ENCODE measurements at regions not wholly inside any gene's neighbourhood (a gene's known extent, or its start where the extent isn't known, plus 50 kb on each side); places are given as distances from the start of the nearest gene placed in this dataset.

DNA sequence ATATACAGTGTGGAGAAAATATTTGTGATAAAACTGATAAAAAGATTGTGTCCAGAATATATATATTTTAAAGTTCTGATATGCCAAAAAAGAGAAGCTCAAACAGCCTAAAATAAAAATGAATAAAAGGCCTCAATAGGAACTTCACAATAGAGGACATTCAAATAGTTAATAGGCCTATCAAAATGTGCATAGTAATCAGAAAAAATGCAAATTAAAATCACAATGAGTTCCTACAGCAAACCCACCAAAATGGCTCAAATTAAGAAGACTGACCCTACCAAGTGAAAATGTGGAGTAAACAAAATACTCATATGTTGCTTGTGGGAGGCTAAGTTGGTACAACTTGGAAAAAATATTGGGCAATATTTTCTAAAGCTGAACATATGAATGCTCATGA, 57.6 kb upstream of the COG2 start:
- no peak for DNase-seq
- no peaks in the 10 kb centered on the region for H3K79me2 ChIP-seq (ENCODE audit: insufficient read depth, low read length)
- H3K4me1 ChIP-seq (ENCODE audit: control insufficient read depth in 1 of 2, insufficient read depth in 2 of 2, low read length in 2 of 2), result no peaks in the 10 kb centered on the region
- H3K4me2 ChIP-seq (replicated peaks; ENCODE audit: extremely low read depth, low read length, poor library complexity, severe bottlenecking), result no peak overlapping the region
- no peaks in the 10 kb centered on the region for H3K36me3 ChIP-seq (replicated peaks in 1 of 2; ENCODE audit: control insufficient read depth in 1 of 2, insufficient read depth in 2 of 2, low read length in 2 of 2)
- TF ChIP-seq, protein P1, sequence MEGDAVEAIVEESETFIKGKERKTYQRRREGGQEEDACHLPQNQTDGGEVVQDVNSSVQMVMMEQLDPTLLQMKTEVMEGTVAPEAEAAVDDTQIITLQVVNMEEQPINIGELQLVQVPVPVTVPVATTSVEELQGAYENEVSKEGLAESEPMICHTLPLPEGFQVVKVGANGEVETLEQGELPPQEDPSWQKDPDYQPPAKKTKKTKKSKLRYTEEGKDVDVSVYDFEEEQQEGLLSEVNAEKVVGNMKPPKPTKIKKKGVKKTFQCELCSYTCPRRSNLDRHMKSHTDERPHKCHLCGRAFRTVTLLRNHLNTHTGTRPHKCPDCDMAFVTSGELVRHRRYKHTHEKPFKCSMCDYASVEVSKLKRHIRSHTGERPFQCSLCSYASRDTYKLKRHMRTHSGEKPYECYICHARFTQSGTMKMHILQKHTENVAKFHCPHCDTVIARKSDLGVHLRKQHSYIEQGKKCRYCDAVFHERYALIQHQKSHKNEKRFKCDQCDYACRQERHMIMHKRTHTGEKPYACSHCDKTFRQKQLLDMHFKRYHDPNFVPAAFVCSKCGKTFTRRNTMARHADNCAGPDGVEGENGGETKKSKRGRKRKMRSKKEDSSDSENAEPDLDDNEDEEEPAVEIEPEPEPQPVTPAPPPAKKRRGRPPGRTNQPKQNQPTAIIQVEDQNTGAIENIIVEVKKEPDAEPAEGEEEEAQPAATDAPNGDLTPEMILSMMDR (IDR thresholded peaks at IDR 0.05), result no peak
- peaks cover 3 to 13% (median 7%) of the 10 kb centered on the region in 7 donors for H3K9me3 Mint-ChIP-seq
- H3K36me3 Mint-ChIP-seq, result no peaks in the 10 kb centered on the region
- no peaks in the 10 kb centered on the region for H4K20me1 ChIP-seq (ENCODE audit: insufficient read depth, low read length)
- intact Hi-C loops (cut with micrococcal nuclease), result no loop called here
- H3K4me3 Mint-ChIP-seq, result no peak overlapping the region
- H3K27me3 ChIP-seq (ENCODE audit: control insufficient read depth in 2 of 2, insufficient read depth in 2 of 2, low read length in 2 of 2), result peaks cover 0 to 3% of the 10 kb centered on the region in 2 donors
- H3K27ac Mint-ChIP-seq, result no peak overlapping the region
- peaks cover 6 to 16% (median 10%) of the 10 kb centered on the region in 3 donors for H3K27me3 Mint-ChIP-seq (ENCODE audit: low read depth in 3 of 3)
- no peak overlapping the region for H3K9ac ChIP-seq (ENCODE audit: insufficient read depth, low read length, poor library complexity, severe bottlenecking)
- H3K27ac ChIP-seq (ENCODE audit: low read depth in 1 of 2, low read length in 2 of 2), result no peak overlapping the region
- no peak overlapping the region for H3K4me3 ChIP-seq (replicated peaks in 1 of 3; ENCODE audit: low read depth in 2 of 3, low read length in 3 of 3)
- peaks cover 2% of the 10 kb centered on the region for H3K4me1 Mint-ChIP-seq
- peaks cover 0 to 5% of the 10 kb centered on the region in 2 donors for H3K9me3 ChIP-seq (replicated peaks in 1 of 2; ENCODE audit: control insufficient read depth in 1 of 2, insufficient read depth in 1 of 2, low read length in 2 of 2)
- H2AFZ ChIP-seq (ENCODE audit: insufficient read depth, low read depth, low read length, poor library complexity, severe bottlenecking), result no peak overlapping the region

DNA sequence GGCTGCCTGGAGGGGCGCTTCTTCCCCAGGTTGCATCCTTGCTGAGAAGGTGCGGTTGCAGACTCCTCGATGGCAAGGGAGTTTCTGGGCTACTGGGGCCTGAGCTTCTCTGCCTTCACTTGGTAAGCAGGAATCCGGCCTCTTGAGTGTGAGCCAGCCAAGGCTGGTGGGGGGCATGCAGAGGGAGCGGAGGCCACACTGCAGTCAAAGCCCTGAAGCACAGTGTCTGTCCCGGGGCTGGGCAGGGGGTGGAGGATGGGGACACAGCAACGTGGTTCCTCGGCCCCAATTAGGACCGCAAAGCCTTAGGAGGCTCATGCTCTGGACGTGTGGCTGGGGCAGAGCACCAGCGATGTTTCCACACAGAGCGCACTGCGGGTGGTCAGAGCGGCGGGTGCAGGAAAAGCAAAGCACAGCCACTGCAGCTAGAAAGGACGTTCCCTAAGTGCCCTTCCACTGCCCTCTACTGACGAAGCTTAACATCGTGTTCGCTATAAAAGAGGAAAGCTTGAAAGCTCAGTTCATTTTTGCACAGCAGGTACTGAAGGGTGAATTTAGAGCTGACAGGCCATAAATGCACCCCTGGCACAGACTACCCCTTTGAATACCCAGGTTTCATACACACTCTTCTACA, 60.7 kb upstream of the COG2 start:
- no peak overlapping the region for H3K9ac ChIP-seq (ENCODE audit: insufficient read depth, low read length, poor library complexity, severe bottlenecking)

More for the DNA sequence above, 60.7 kb upstream of the COG2 start:
- Mint-ChIP-seq H3K27me3 (ENCODE audit: low read depth in 3 of 3) (peaks cover 6 to 14% (median 12%) of the 10 kb centered on the region in 3 donors), H3K4me3 (no peak overlapping the region), H3K36me3 (no peaks in the 10 kb centered on the region), H3K4me1 (peaks cover 2% of the 10 kb centered on the region), H3K9me3 (peaks cover 3 to 16% (median 7%) of the 10 kb centered on the region in 7 donors), H3K27ac (no peak overlapping the region)
- Histone ChIP-seq H3K36me3 (replicated peaks in 1 of 2; ENCODE audit: control insufficient read depth in 1 of 2, insufficient read depth in 2 of 2, low read length in 2 of 2) (no peaks in the 10 kb centered on the region), H3K27me3 (ENCODE audit: control insufficient read depth in 2 of 2, insufficient read depth in 2 of 2, low read length in 2 of 2) (peaks cover 0 to 2% of the 10 kb centered on the region in 2 donors), H3K9me3 (replicated peaks in 1 of 2; ENCODE audit: control insufficient read depth in 1 of 2, insufficient read depth in 1 of 2, low read length in 2 of 2) (peaks cover 0 to 8% of the 10 kb centered on the region in 2 donors), H4K20me1 (ENCODE audit: insufficient read depth, low read length) (no peaks in the 10 kb centered on the region), H3K4me3 (replicated peaks in 1 of 3; ENCODE audit: low read depth in 2 of 3, low read length in 3 of 3) (no peak overlapping the region), H2AFZ (ENCODE audit: insufficient read depth, low read depth, low read length, poor library complexity, severe bottlenecking) (no peak overlapping the region), H3K4me1 (ENCODE audit: control insufficient read depth in 1 of 2, insufficient read depth in 2 of 2, low read length in 2 of 2) (no peaks in the 10 kb centered on the region), H3K79me2 (ENCODE audit: insufficient read depth, low read length) (no peaks in the 10 kb centered on the region), H3K4me2 (replicated peaks; ENCODE audit: extremely low read depth, low read length, poor library complexity, severe bottlenecking) (no peak overlapping the region), H3K27ac (ENCODE audit: low read depth in 1 of 2, low read length in 2 of 2) (no peak overlapping the region)
- 87% methylated on average over 18 of the region's 19 CpGs for WGBS (ENCODE audit: insufficient coverage)
- TF ChIP-seq, protein P1 (IDR thresholded peaks at IDR 0.05), result peak; percentile 18
- no peak for DNase-seq
- intact Hi-C loops (cut with micrococcal nuclease), result no loop called here
